ENCODE measurements at regions not wholly inside any gene's neighbourhood (a gene's known extent, or its start where the extent isn't known, plus 50 kb on each side); places are given as distances from the start of the nearest gene placed in this dataset.

- ATAC-seq = no peak
- Histone ChIP-seq H3K36me3 (ENCODE audit: control insufficient read depth in 2 of 2, insufficient read depth in 2 of 2, low read length in 1 of 2) (no peaks in the 10 kb centered on the region), H3K4me2 (ENCODE audit: control insufficient read depth, insufficient read depth) (no peak overlapping the region), H3K27me3 (replicated peaks in 1 of 2; ENCODE audit: control insufficient read depth in 2 of 2, insufficient read depth in 2 of 2, low read length in 1 of 2) (no peaks in the 10 kb centered on the region), H3K79me2 (ENCODE audit: control insufficient read depth, insufficient read depth, low read length) (no peaks in the 10 kb centered on the region), H3K4me3 (no peak overlapping the region), H4K20me1 (ENCODE audit: control insufficient read depth, insufficient read depth) (no peaks in the 10 kb centered on the region), H2AFZ (ENCODE audit: control insufficient read depth, low read depth, low read length) (no peak overlapping the region), H3K9me3 (replicated peaks; ENCODE audit: control insufficient read depth, insufficient read depth, low read length) (no peaks in the 10 kb centered on the region), H3K4me1 (ENCODE audit: control insufficient read depth, insufficient read depth, low read length) (no peaks in the 10 kb centered on the region), H3K27ac (ENCODE audit: control insufficient read depth, insufficient read depth) (no peak overlapping the region), H3K9ac (ENCODE audit: control insufficient read depth, insufficient read depth, low read length) (no peak overlapping the region)
- ChIA-PET POLR2A (interaction anchor here (1.2 kb wide), 1 partner anchor 33 kb away, joined by 3 read pairs; no protein-coding TSS in a partner anchor), RAD21 (ENCODE audit: unreplicated experiment) (interaction anchor here (1.0 kb wide), 1 partner anchor 15 kb away, joined by 3 read pairs; no protein-coding TSS in a partner anchor), CTCF (interaction anchor here (1.0 to 1.4 kb wide), 4 partner anchors 13 to 124 kb away, joined by 3 to 5 read pairs (median 3); no protein-coding TSS in a partner anchor), SMC1A (ENCODE audit: uncharacterized antibody, unreplicated experiment) (interaction anchor here (0.9 to 2.2 kb wide), 6 partner anchors 13 to 94 kb away, joined by 3 to 8 read pairs (median 4); no protein-coding TSS in a partner anchor)
- intact Hi-C loops (cut with micrococcal nuclease; ENCODE audit: unreplicated experiment) (no loop called here), in situ Hi-C loops (cut with MboI) (no loop called here)
- BruUV-seq (replicated peaks) = no TSS peak
- FAIRE-seq = no peak
- DNase-seq (ENCODE audit: low read depth, low spot score) = no peak
- WGBS (ENCODE audit: insufficient coverage, insufficient replicate concordance, low lambda C conversion rate, missing lambda C conversion rate) = 57% methylated on average over 1 of the region's 1 CpG
- TF ChIP-seq NFXL1 (IDR thresholded peaks at IDR 0.05; ENCODE audit: borderline replicate concordance) (no peak), ZBTB33 (IDR thresholded peaks at IDR 0.05) (no peak), SREBF2 (IDR thresholded peaks at IDR 0.05; ENCODE audit: low read length) (no peak), HCFC1 (IDR thresholded peaks at IDR 0.05; ENCODE audit: low read length) (no peak), NKRF (conservative IDR thresholded peaks at IDR 0.05) (no peak), ETV6 (conservative IDR thresholded peaks at IDR 0.05 in 1 of 2, IDR thresholded peaks at IDR 0.05 in 1 of 2; ENCODE audit: borderline replicate concordance in 1 of 2, low read depth in 1 of 2) (no peak), GATAD2B (conservative IDR thresholded peaks at IDR 0.05; ENCODE audit: low read depth) (no peak), ZBED1 (IDR thresholded peaks at IDR 0.05; ENCODE audit: borderline replicate concordance) (no peak), EED (IDR thresholded peaks at IDR 0.05; ENCODE audit: low read depth) (no peak), NFYA (IDR thresholded peaks at IDR 0.05; ENCODE audit: borderline replicate concordance, low read depth, low read length) (no peak), ZZZ3 (IDR thresholded peaks at IDR 0.05; ENCODE audit: control insufficient read depth, insufficient read length, low read depth) (no peak), RB1 (IDR thresholded peaks at IDR 0.05; ENCODE audit: borderline replicate concordance) (no peak), MEF2B (IDR thresholded peaks at IDR 0.05; ENCODE audit: partially characterized antibody, poor library complexity, severe bottlenecking) (no peak), RELA (IDR thresholded peaks at IDR 0.05; ENCODE audit: borderline replicate concordance, partially characterized antibody) (no peak), POLR2A (IDR thresholded peaks at IDR 0.05; ENCODE audit: low read depth, low read length) (no peak), ATF3 (IDR thresholded peaks at IDR 0.05; ENCODE audit: borderline replicate concordance, extremely low read depth, low read depth, low read length) (no peak), TCF7 (IDR thresholded peaks at IDR 0.05; ENCODE audit: borderline replicate concordance) (no peak), TAF1 (IDR thresholded peaks at IDR 0.05; ENCODE audit: borderline replicate concordance, low read depth, low read length) (no peak)
Measured at GRCh38 chr13:79898996-79899395, 418.0 kb downstream of the NDFIP2 start.

Measured in GM12878 (cell line).